Activated T-cell treated with anti-CD3 and anti-CD28 coated beads for 1 hour (primary cell): ENCODE measurements at regions not wholly inside any gene's neighbourhood (a gene's known extent, or its start where the extent isn't known, plus 50 kb on each side); places are given as distances from the start of the nearest gene placed in this dataset.

Experiments used
- DNase-seq: peaks from one replicate; pipeline ENCODE4 v3.0.0-alpha.2; 2020; ENCODE audit warnings: low read depth

GRCh38 chr17:65477600-65477999, 83.8 kb downstream of the AXIN2 start:
- DNase-seq: no peak

DNA sequence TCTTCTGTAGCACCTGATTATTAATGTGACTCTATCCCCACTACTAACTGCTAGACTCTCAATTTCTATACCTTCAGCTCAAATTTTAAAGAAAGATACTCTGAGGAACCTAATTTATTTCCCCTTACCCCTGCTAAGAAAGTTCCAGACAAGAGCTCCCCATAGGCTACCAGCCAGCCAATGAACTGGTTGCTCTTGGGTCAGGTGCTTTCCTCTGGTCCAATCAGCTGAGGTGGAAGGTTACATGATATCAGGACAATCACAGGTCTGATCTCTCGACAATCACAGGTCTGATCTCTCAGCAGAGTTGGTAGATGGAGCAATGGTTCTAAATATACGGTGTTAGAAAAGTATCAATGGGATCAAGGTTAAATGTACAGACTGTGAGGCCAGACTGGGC, 86.8 kb downstream of the AXIN2 start:
- DNase-seq: no peak

GRCh38 chr17:65473985-65474384, 87.5 kb downstream of the AXIN2 start:
- DNase-seq: no peak

DNA sequence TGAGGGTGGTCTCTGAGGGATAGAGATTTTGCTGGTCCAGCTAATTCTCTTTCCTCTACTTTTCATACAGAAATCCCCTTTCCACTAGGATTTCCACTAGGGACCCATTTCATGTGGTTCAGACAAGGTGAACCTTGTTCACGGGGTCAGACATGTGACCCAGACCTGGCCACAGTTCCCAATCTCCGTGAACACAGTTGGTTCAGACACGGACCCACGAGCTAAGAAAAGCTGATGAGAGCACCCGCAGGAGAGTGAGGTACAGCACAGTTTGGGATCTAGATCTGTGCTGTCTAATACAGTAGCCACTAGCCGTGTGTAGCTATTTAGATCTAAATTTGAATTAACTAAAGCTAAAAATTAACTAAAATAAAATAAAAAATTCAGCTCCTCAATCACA, 88.1 kb downstream of the AXIN2 start:
- no peak for DNase-seq

GRCh38 chr17:65472666-65473309, 88.7 kb downstream of the AXIN2 start:
- no peak for DNase-seq

DNA sequence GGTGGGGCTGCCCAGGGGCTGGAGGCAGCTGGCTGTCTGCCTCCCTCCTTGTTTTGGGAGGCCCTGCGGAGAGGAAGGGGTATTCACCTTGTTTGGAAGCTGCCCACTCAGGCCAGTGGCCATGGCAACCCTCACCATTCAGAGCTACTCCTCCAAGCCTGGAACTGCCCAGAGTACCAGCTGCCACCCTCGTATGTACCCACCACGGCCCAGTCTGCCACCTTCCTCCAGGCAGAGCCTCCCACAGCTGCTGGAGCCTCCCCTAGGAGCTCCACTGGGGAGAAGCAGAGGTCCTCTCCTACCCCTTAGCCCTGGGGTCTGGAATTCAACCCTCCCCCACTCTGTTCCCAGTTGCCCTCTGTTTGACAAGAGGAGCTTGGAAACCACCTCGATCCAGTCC, 90.7 kb downstream of the AXIN2 start:
- no peak for DNase-seq

- no peak for DNase-seq
Measured at GRCh38 chr17:65468321-65468720, 93.1 kb downstream of the AXIN2 start.

DNA sequence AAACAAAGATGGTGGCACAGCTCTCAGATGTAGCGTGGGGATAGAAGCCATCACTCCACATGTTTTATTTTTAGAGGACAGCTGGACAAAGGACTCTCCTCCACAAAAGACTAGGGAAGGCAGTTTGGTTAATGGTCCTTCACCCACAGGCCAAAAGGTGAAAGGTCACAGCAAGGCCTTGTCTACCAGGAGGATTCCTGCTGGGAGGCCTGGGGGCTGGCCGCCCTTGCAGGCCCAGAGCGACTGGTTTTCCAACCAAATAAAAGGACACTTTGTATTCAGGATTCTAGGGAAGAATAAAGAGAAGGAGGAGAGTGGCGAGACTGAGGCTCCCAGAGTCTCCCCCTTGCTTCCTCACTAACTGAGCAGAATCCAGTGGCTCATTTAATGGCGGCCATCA, 94.3 kb downstream of the AXIN2 start:
- DNase-seq: no peak

GRCh38 chr17:65466547-65466946, 94.9 kb downstream of the AXIN2 start:
- DNase-seq: no peak

DNA sequence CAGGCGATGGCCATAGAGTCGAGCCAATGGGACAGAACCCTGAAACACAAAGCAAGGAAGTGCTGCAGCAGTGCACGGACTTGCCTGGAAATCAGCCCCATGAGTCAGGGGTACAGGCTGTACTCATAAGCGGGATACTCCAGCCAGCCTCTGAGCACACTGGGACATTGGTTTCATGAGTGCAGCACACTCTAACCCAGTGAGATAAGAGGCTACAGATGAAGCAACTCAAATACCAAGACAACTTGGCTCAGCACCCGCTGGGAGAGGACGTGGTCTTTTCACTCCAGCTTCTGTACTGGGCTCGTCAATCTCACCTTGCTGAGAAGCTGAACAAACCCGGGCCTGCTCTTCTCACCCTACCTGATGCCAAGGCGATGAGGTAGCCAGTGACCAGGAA, 98.2 kb downstream of the AXIN2 start:
- DNase-seq: no peak

GRCh38 chr17:65459677-65460347, 101.6 kb downstream of the AXIN2 start:
- no peak for DNase-seq

DNA sequence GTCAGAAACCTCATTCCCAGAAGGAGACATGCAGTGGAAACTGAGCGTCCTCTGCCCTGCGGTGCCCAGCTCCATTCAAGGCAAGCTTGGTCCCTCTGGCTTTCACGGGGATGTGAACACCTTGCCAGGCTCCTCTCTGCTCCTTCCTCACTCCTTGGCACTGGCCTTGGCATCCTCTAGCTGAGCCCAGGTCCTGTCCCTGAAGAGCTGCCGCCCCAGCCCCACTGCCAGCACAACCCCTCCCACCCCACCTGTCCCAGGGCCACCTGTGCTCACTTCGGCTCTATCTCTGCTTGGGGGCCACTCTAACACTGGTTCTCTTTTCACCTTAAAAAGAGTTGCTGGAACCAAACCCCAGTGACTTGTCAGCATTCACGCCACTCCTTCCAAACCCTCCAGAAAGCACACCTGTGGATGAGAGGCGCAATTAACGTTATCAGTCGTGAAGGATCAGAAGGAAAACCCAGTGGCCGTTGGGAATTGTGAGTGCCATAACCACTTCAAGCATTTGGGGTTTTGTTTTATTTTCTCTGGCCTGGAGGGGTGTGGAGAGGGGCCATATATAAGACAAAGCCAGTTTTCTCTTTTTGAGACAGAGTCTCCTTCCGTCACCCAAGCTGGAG, 103.7 kb downstream of the AXIN2 start:
- DNase-seq: no peak

DNA sequence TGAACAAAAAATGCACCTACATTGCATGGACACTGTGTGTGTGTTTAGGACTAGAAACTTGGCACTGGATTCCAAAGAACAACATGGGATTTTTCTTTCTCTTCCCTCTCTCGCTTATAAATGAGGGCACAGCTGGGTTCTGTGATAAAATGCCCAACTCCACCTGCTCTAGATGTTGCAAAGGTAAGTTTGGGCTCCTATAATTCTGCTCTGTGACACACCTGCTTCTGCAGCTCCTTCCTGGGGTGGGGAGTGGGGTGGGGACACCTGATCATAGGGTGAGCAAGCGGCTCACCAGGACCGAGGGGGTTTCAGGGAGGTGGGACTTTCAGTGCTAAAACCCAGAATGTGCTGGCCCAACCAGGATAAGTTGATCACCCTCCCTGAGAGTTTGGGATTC, 104.3 kb downstream of the AXIN2 start:
- no peak for DNase-seq

GRCh38 chr17:65456368-65457151, 104.9 kb downstream of the AXIN2 start:
- DNase-seq: no peak

DNA sequence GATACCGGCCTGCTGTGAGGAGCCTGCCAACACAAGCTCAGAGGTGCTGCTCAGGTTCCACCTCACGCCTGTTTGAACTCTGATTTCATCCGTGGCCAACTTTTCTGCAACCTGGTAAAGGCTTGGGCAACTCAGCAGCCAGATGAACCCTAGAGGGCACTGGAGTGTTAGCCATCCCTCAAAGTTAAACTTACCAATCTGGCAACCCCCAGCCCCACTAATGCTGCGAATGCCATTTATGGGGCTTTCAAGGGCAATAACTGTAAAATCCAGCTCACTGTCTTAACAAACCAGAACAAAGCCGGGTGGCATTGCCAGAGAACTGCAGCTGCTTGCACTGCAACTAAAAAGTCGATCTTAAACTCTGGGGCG, 105.5 kb downstream of the AXIN2 start:
- DNase-seq: no peak

GRCh38 chr17:65455154-65455971, 106.1 kb downstream of the AXIN2 start:
- no peak for DNase-seq

- no peak for DNase-seq
Measured at GRCh38 chr17:65453204-65453931, 108.1 kb downstream of the AXIN2 start.

- no peak for DNase-seq
Measured at GRCh38 chr17:65449495-65449894, 112.0 kb downstream of the AXIN2 start.

GRCh38 chr17:65447823-65448222, 113.6 kb downstream of the AXIN2 start:
- DNase-seq: no peak

DNA sequence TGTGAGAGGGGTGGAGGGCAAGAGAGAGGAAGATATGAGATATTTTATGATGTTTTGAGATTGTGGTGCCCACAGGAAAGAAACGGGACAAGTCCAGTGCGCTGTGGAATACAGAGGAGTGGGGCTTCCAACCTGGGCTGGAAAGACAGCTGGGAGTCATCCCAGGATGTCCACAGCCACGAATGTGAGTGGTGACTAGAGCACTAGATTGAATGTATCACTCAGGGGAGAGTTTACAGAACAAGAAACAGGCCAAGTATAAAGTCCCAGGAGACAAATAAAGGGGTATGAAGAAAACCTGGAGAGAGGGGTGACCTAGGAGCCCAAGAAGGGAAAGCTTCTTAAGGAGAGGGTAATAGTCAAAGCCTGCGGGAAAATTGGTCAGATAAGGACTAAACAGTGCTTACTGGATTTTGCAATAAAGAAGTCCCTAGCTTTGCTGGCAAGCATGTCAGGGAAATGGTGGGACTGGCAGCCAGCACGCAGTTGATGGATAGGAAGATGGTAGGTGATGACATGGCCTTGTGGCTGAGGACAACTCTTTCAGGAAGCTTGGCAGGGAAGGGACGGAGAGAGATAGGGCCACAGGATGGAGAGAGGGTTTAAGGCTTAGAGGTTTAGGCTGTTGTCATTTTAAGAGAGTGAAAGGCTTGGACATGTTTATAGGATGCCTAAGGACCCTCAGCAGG, 114.5 kb downstream of the AXIN2 start:
- DNase-seq: no peak

DNA sequence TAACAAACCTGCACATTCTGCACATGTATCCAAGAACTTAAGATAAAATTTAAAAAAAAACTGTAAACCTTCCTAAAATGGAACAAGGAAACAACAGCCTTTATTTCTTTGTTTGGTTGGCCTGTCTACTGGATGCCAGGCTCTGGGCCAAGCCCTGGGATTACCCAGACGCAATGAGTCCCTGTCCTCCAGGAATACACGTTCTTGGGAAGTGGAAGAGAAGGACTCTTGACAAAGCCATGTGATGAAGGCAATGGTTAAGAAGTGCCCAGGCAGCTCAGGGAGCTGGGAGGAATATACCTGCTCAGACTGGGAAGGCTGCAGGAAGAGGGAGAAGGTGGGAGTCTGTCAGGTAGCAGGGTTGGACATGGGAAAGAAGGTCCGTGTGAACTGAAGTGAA, 115.4 kb downstream of the AXIN2 start:
- DNase-seq: no peak
